ENCODE measurements at regions not wholly inside any gene's neighbourhood (a gene's known extent, or its start where the extent isn't known, plus 50 kb on each side); places are given as distances from the start of the nearest gene placed in this dataset.

DNA sequence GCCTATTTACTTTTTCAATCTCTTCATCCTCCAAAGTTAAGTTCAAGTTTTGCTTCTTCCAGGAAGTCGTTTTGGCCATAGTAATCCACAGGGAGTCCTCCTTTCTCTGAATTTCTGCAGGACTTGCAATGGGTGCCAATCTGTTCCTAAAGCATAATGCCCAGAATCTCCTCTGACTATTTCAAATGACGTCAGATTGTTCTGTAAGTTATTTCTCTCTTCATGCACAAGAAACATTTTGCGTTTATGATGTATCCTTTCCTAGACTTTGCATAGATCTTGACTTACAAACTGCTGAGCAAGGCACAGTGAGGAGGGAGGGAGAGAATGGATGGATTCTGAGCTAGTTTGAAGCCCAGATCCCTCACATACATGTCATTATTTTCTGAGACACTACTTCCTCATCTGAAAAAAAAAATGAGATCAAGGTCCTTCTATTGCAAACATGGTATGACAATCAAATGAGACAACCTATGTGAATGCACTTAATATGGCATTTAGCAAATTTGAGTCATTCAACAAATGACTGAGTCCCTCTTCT lies 103.1 kb downstream of the MEX3B start:
- TF ChIP-seq POLR2A (IDR thresholded peaks at IDR 0.05; ENCODE audit: low read depth, low read length) (no peak), POLR2AphosphoS5 (IDR thresholded peaks at IDR 0.05; ENCODE audit: low read depth, low read length) (no peak), TAF1 (IDR thresholded peaks at IDR 0.05; ENCODE audit: borderline replicate concordance, low read depth, low read length) (no peak)
